Stimulated activated CD8-positive, alpha-beta memory T cell treated with anti-CD3 and anti-CD28 coated beads, Interleukin-12 subunit alpha, Interleukin-12 subunit beta, amount 100 ng/mL, for 24 hours (primary cell): ENCODE measurements at regions not wholly inside any gene's neighbourhood (a gene's known extent, or its start where the extent isn't known, plus 50 kb on each side); places are given as distances from the start of the nearest gene placed in this dataset.

ENCODE experiments used
- DNase-seq: peaks from one replicate; pipeline ENCODE4 v3.0.0-alpha.2; 2020; ENCODE audit errors: extremely low read depth

- DNase-seq: no peak
These were observed 95.6 kb upstream of the MKI67 start for GRCh38 chr10:128221807-128222206.

GRCh38 chr10:128222332-128222849 lies 96.2 kb upstream of the MKI67 start:
- DNase-seq: no peak

GRCh38 chr10:128230401-128230800 lies 104.2 kb upstream of the MKI67 start:
- DNase-seq: no peak

GRCh38 chr10:128233422-128233821 lies 107.2 kb upstream of the MKI67 start:
- DNase-seq: no peak

GRCh38 chr10:128237710-128238109 lies 111.5 kb upstream of the MKI67 start:
- no peak for DNase-seq

GRCh38 chr10:128241023-128241422 lies 114.8 kb upstream of the MKI67 start:
- DNase-seq: no peak

- DNase-seq: no peak
These were observed 116.4 kb upstream of the MKI67 start for GRCh38 chr10:128242641-128243040.

GRCh38 chr10:128245026-128245425 lies 118.8 kb upstream of the MKI67 start:
- DNase-seq: no peak

GRCh38 chr10:128247576-128247975 lies 121.4 kb upstream of the MKI67 start:
- no peak for DNase-seq

- DNase-seq: no peak
These were observed 128.3 kb upstream of the MKI67 start for GRCh38 chr10:128254476-128254875.

- no peak for DNase-seq
These were observed 131.2 kb upstream of the MKI67 start for GRCh38 chr10:128257428-128257827.

- DNase-seq: no peak
These were observed 132.3 kb upstream of the MKI67 start for GRCh38 chr10:128258421-128258976.

- DNase-seq: no peak
These were observed 137.9 kb upstream of the MKI67 start for GRCh38 chr10:128263891-128264688.

- no peak for DNase-seq
These were observed 139.4 kb upstream of the MKI67 start for GRCh38 chr10:128265596-128265995.

GRCh38 chr10:128267581-128267980 lies 141.4 kb upstream of the MKI67 start:
- DNase-seq: no peak

GRCh38 chr10:128268015-128268722 lies 141.9 kb upstream of the MKI67 start:
- DNase-seq: no peak

GRCh38 chr10:128274938-128275337 lies 148.7 kb upstream of the MKI67 start:
- no peak for DNase-seq

GRCh38 chr10:128275388-128276177 lies 149.4 kb upstream of the MKI67 start:
- DNase-seq: no peak

GRCh38 chr10:128277267-128277840 lies 151.1 kb upstream of the MKI67 start:
- no peak for DNase-seq

- DNase-seq: no peak
These were observed 152.1 kb upstream of the MKI67 start for GRCh38 chr10:128278362-128278761.

- DNase-seq: no peak
These were observed 154.0 kb upstream of the MKI67 start for GRCh38 chr10:128280271-128280670.

GRCh38 chr10:128281343-128281742 lies 155.1 kb upstream of the MKI67 start:
- no peak for DNase-seq
